ENCODE measurements at regions not wholly inside any gene's neighbourhood (a gene's known extent, or its start where the extent isn't known, plus 50 kb on each side); places are given as distances from the start of the nearest gene placed in this dataset.
"Not testable (repeated sequence)": the region's sequence is repeated elsewhere in the genome, so short reads cannot be mapped to it uniquely, and the experiment has no call there.

DNA sequence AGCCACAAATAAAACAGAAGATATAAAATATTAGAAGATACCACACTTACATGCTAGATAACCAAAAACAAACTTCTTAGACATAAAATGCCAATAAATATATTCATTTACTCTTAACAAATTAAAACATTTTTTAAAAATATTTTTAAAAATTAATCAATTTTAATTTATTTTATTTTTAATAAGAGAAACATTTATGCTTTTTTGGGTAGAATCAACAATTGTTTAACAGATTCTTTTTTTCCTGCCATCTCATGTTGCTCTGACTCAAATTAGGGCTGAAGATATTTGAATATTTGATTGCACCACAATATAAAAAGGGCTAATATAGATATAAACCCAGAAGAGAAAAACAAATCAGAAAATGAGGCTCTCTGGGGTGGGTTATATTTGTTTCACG lies 172.6 kb downstream of the GOLGA6L6 start:
- no peak for DNase-seq (ENCODE audit: low spot score)

DNA sequence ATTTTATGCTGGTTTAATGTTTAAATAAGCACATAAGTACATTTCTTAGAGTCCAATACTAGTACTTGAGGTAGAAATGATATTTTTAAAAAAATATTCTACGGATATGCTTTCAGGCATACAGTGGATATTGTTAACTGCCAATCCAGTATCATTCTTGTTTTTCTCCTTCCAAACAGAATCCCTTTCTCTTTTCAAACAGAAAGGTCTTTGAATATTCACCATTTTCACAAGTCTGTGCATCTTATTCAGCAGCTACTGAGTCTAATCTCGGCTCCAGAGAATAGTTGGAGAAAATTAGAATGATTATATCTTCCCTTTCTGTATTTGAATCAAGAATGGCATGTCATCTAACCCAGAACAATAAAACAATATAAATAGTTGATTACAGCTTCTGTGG lies 174.5 kb downstream of the GOLGA6L6 start:
- no peak for DNase-seq (ENCODE audit: low spot score)

DNA sequence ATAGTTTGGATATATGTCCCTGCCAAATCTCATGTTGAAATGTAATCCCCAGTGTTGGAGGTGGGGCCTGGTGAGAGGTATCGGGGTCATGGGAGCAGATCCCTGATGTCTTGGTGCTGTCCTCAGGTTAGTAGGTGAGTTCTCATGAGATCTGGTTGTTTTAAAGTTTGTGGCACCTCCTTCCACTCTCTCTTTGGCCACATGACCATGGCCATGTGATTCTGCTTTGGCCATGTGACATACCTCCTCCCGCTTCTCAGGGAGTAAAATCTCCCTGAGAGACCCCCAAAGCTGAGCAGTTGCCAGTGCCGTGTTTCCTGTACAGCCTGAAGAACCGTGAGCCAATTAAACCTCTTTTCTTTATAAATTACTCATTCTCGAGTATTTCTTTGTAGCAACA lies 178.0 kb downstream of the GOLGA6L6 start:
- not testable (repeated sequence) for DNase-seq (ENCODE audit: low spot score)

DNA sequence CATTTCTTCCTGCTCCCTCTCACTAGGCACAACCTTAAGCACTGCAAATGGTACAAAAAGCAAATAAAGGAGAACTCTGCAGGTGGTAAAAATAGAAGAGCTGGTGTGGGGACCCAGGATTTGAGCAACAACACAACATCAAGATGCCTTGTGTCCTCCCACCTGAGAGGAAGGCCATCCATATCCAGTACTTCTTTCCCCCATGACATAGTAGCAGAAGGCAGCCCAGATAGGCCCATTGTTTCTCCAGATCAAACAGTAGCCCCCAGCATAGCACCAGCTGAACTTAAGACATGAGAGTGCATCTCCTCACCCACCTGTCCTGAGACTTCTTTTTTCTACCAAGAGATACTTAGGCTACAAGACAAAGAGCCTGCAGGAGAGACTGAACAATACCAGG lies 180.5 kb downstream of the GOLGA6L6 start:
- DNase-seq (ENCODE audit: low spot score), result no peak

GRCh38 chr15:20358779-20359414 lies 182.7 kb downstream of the GOLGA6L6 start:
- no peak for DNase-seq (ENCODE audit: low spot score)

- DNase-seq (ENCODE audit: low spot score), result no peak
These were observed 183.4 kb downstream of the GOLGA6L6 start for GRCh38 chr15:20358066-20358778.

- no peak for DNase-seq (ENCODE audit: low spot score)
These were observed 184.0 kb downstream of the GOLGA6L6 start for GRCh38 chr15:20357481-20358065.

DNA sequence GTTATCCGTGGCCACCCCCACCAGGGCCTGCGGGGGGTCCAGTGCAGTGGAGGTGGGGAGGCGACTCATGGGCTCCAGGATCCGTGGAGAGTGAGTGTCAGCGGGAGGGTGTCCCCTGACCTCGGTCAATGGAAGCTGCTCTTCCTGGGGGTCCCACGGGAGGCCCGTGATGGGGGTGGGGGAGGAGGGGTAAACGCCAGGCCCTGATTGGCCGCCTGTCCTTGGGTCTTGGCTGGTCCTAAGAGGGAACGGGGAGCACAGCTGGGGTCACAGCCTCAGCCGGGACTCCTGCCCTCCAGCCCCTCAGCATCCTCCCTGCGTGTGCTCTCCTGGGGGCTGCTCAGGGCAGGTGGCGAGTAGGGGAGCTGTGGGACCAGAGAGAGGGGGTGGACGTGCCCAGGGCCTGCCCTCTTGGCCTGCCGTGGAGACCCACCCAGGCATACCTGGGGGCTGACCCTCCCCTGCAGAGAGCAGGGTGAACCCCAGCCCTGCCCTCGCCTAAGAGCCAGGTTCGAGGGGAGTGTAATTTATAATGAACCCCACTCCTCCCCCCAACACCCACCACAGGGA lies 184.6 kb downstream of the GOLGA6L6 start:
- DNase-seq (ENCODE audit: low spot score), result no peak

DNA sequence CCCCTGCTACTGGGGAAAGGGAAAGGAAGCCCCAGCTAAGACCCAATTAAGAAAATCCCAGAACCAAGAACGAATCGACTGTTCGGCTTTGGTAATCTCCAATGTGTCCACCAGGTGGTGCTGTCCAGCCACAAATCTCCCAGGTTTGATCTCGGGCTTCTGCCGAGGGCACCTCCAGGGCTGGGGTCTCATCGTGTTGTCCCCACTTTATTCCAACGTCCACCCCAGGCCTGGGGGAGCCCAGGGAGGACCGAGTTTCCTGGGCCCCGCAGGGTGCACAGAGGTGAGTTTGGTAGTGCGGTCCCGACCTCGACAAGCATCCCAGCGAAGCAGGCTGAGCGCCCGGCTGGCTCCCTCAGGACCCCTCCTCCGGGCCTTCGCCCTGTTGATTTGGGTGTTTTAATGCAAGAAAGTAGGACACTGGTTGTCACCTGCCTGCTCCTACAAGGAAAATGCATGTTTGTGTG lies 185.1 kb downstream of the GOLGA6L6 start:
- peak; percentile 22 for DNase-seq (ENCODE audit: low spot score)

DNA sequence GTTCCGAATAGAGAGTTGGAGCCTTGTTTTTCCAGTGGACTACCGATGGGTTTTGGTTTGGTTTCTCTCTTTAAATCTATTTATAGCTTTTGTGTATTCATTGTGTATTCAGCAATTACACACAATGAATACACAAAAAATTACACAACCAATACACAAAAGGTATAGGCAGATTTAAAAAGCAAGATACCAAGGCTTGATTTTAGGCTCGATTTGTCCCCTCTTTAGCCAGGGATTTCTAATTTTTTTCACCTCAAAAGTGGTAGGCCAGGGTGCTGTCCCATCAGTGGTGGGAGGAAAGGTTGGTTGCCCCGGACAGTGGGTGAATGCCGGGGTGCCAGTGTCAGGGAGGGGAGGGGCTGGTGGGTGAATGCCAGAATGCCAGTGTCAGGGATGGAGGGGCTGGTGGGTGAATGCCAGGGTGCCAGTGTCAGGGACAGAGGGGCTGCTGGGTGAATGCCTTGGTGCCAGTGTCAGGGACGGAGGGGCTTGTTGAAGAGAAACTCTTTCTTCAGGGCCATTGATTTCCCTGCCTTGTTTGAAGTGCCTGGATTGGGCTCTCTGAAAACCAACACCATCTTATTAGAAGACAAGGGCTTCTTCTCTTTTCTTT lies 186.2 kb downstream of the GOLGA6L6 start:
- no peak for DNase-seq (ENCODE audit: low spot score)

DNA sequence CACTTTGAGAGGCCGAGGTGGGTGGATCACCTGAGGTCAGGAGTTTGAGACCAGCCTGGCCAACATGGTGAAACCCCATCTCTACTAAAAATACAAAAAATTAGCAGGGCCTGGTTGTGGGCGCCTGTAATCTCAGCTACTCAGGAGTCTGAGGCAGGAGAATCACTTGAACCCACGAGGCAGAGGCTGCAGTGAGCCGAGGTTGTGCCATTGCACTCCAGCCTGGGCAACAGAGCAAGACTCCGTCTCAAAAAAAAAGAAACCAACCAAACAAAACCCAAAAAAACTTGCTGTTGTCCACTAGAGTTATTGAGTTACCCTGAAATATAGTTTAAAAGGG lies 186.7 kb downstream of the GOLGA6L6 start:
- DNase-seq (ENCODE audit: low spot score), result not testable (repeated sequence)

- DNase-seq (ENCODE audit: low spot score), result no peak
These were observed 187.4 kb downstream of the GOLGA6L6 start for GRCh38 chr15:20353966-20354883.

DNA sequence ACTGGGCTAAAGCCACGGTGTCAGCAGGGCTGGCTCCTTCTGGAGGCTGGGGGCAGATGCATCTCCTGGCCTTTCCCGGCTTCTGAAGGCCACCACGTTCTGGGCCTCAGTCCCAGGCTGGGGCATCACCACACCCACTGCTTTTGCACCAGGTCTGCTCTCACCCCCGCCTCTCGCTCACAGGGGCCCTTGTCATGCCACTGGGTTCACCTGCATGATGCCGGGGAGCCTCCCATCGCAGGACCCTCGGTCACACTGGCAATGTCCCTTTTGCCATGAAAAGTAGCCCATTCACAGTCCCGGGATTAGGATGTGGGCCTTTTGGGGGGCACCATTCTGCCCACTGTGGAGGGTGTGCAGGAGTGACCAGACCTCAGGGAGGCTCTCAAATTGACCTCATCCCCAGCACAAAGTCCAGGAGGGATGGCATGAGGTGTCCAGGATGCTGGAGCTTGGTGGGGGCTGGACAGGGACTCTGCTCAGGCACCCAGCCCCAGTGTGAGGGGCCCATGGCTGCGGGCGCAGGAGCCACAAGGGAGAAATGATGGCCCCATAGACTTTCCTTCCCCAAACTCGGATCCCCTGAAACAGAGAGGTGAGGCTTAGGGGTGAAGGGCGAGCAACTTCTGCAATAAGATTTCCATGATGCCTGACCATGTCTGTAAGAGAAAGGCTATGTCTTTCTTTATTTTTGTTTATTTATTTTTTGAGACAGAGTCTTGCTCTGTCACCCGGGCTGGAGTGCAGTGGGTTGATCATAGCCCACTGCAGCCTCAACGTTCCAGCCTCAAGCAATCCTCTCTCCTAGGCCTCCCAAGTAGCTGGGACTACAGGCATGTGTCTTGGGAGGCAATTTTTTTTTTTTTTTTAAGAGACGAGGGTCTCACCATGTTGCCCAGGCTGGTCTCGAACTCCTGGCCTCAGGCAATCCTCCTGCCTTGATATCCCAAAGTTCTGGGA lies 189.1 kb downstream of the GOLGA6L6 start:
- DNase-seq (ENCODE audit: low spot score), result no peak

- no peak for DNase-seq (ENCODE audit: low spot score)
These were observed 190.1 kb downstream of the GOLGA6L6 start for GRCh38 chr15:20351448-20351971.

DNA sequence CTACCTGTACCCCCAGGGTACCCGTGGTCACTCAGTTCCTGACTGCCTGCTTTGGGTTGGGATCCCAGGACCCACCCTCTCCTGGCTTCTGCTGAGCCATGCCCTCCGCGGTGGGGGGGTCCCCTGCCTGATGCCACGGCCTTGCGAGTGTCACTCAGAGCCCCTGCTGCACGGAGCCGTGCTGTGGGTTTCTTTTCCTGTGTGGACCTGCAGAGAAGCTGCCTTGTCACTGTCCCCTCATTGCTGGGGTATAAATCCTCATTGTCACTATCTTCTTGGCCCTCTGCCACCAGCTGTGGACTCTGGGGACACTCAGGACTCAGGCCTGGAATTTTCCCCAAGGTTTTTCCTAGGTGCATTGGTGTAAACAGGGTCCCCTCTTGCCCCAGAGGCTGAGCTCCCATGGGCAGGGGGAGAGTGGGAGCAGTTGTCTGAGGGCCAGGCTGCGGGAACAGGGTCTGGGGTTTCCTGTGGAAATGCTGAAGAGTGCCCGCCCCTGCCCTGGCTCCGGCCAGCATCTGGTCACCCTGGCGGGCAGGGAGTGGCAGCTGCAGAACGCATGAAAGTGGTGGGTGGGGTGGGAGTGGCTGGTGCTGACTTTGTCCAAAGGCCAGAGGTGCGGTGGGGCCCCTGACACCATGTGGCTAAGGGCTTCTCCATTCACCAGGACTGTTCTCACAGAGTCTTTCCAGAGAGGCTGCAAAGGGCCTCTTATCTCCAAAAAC lies 191.7 kb downstream of the GOLGA6L6 start:
- DNase-seq (ENCODE audit: low spot score), result no peak

DNA sequence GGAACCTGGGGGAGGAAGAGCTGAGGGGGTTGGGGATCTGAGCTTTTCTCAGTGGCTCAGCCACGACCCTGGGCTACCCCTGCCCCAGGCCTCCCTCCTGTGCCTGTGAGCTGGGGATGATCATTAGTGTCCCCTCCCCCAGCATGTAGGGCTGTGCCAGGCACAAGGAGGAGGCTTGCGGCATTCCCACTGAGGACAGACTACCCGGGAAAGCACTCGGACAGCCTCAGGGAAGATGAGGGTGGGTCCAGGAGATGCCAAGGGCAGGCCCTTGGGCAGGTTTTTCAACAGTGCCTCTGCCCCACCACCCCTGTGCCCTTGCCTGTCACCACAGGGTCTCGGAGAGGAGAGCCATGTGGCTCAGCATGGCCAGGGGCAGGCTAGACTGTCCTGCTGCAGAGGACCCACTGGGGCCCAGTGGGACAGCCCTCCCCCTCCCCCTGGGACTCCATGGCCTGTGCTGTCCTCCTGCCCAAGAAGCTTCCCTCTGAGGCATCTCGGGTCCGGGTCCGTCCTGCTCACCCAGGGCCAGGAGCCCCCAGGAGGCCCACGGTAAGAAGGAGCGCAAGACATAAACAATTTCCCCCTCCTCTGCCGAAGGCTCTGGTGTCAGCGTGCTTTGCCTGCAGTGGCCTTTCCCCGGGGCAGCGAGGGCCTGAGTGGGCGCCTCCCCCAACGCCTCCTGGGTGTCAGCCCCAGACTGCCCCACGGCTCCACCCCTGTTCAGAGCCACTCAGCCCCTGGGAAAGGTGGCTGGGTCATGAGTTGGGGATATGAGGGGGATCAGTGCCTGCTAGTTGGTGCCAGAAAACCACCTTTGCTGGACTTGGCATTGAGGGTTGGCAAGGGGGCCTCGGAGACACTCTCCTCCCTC lies 192.5 kb downstream of the GOLGA6L6 start:
- DNase-seq (ENCODE audit: low spot score), result no peak

DNA sequence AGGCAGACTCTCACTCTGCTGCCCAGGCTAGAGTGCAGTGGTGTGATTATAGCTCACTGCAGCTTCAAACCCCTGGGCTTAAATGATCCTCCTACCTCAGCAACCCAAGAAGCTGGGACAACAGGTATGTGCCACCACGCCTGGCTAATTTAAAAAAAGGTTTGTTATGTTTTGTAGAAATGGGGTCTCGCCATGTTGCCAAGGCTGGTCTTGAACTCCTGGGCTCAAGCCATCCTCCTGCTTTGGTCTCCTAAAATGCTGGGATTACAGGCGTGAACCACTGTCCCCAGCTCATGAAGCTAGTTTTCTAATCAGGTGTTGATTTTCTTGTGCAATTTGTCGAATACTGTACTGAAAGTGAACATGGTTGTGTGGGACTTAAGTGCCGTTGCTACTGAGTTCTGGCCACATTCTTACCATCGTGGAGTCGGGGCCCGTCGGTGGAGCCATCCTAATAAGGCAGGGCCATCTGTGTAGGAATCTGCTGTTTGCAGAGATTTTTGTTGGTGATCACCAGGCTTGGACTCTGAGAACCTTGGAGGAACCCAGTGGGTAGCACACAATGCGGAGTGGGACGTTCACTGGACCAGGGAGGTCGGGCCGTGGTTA lies 193.2 kb downstream of the GOLGA6L6 start:
- DNase-seq (ENCODE audit: low spot score), result no peak
